Adrenal gland (tissue), 5 donors: ENCODE measurements at regions not wholly inside any gene's neighbourhood (a gene's known extent, or its start where the extent isn't known, plus 50 kb on each side); places are given as distances from the start of the nearest gene placed in this dataset.

ENCODE experiments used
- CTCF ChIP-seq, 6 experiments: fragments of 450-650 bp in 4 of 6; fragments of 200-600 bp in 2 of 6; sonication (generic) in 1 of 6; IDR thresholded peaks; 1 replicate in 5 of 6; 2 replicates in 1 of 6; pipeline versions ENCODE4 v1.5.1 to v1.8.0; 2016 to 2021; ENCODE audit warnings: antibody characterized with exemption in 6 of 6, mild to moderate bottlenecking in 2 of 6, moderate library complexity in 1 of 6
- POLR2A ChIP-seq, 2 donors: fragments of 450-650 bp; IDR thresholded peaks; one replicate each; pipeline ENCODE4 v1.6.1; 2017; ENCODE audit warnings: antibody characterized with exemption in 2 of 2, mild to moderate bottlenecking in 2 of 2, moderate library complexity in 1 of 2
- donor health status: DM: no; HTN: no; CAD: no.

- no peak for TF ChIP-seq CTCF (IDR thresholded peaks at IDR 0.05)
- TF ChIP-seq POLR2A (IDR thresholded peaks at IDR 0.05) = no peak
These were observed 272.7 kb downstream of the AGTPBP1 start for GRCh38 chr9:85469041-85469440.
